ENCODE measurements at regions not wholly inside any gene's neighbourhood (a gene's known extent, or its start where the extent isn't known, plus 50 kb on each side); places are given as distances from the start of the nearest gene placed in this dataset.

GRCh38 chr1:224563666-224564065 is 52.5 kb upstream of the CNIH3 start:
- Mint-ChIP-seq H3K36me3 (ENCODE audit: insufficient read depth in 1 of 3, low read depth in 3 of 3) (peaks cover 7 to 19% (median 13%) of the 10 kb centered on the region in 3 experiments), H3K27me3 (ENCODE audit: low read depth) (no peaks in the 10 kb centered on the region; the same call in 1 of the 2 replicates), H3K4me1 (no peaks in the 10 kb centered on the region), H3K27ac (no peak overlapping the region), H3K4me3 (no peak overlapping the region), H3K9me3 (peaks cover 17 to 21% of the 10 kb centered on the region in 2 experiments)
- Histone ChIP-seq H4K5ac (ENCODE audit: insufficient read length, low read depth, low read length) (no peak overlapping the region), H3K9ac (ENCODE audit: extremely low read depth, insufficient read length, low read length) (no peak overlapping the region), H2BK20ac (ENCODE audit: low read depth, low read length, poor library complexity, severe bottlenecking) (no peak overlapping the region), H3K27me3 (ENCODE audit: insufficient read depth, low read length) (no peaks in the 10 kb centered on the region), H3K4ac (ENCODE audit: low read depth, low read length) (no peak overlapping the region), H3K56ac (ENCODE audit: insufficient read length, low read depth, low read length) (no peak overlapping the region), H3K18ac (ENCODE audit: insufficient read length, low read depth, low read length) (no peak overlapping the region), H2BK120ac (ENCODE audit: low read depth, low read length, poor library complexity, severe bottlenecking) (no peak overlapping the region), H3K23ac (ENCODE audit: insufficient read length, low read depth, low read length) (no peak overlapping the region), H3K4me1 (ENCODE audit: insufficient read depth, low read length) (no peaks in the 10 kb centered on the region), H3K79me1 (ENCODE audit: insufficient read depth, low read depth, low read length, poor library complexity, severe bottlenecking) (no peaks in the 10 kb centered on the region), H2AFZ (ENCODE audit: low read length) (no peak overlapping the region), H3K14ac (ENCODE audit: insufficient read depth, low read length) (no peak overlapping the region), H4K91ac (ENCODE audit: insufficient read length, low read depth, low read length) (no peak overlapping the region), H2BK12ac (ENCODE audit: insufficient read length, low read depth, low read length) (no peak overlapping the region), H3K27ac (ENCODE audit: insufficient read length, low read depth, low read length) (no peak overlapping the region), H4K20me1 (ENCODE audit: control insufficient read depth, insufficient read depth, insufficient read length) (no peaks in the 10 kb centered on the region), H2BK5ac (ENCODE audit: insufficient read length, low read length) (no peak overlapping the region), H3K4me2 (ENCODE audit: insufficient read depth, insufficient read length, low read length) (no peak overlapping the region), H2AK5ac (ENCODE audit: insufficient read length, low read length) (no peak overlapping the region), H3K79me2 (ENCODE audit: insufficient read depth, low read length) (no peaks in the 10 kb centered on the region), H3K23me2 (ENCODE audit: insufficient read length, low read depth, low read length, poor library complexity, severe bottlenecking) (no peaks in the 10 kb centered on the region), H2BK15ac (ENCODE audit: low read depth, low read length) (no peak overlapping the region), H3K9me3 (ENCODE audit: control insufficient read depth, low read depth, low read length) (no peaks in the 10 kb centered on the region), H4K8ac (replicated peaks; ENCODE audit: insufficient read length, low read depth, low read length) (no peak overlapping the region), H3T11ph (ENCODE audit: low read length) (no peak overlapping the region)
- TF ChIP-seq CTCF (conservative IDR thresholded peaks at IDR 0.05), result no peak
- no CpG with 5 or more reads among the region's 1 CpG for WGBS (ENCODE audit: extremely low coverage, insufficient read length, low lambda C conversion rate)
- no peak for DNase-seq

Measured in H9 (cell line).